Gastroesophageal sphincter (tissue), 3 donors: ENCODE measurements at regions not wholly inside any gene's neighbourhood (a gene's known extent, or its start where the extent isn't known, plus 50 kb on each side); places are given as distances from the start of the nearest gene placed in this dataset.

ENCODE experiments used
- EP300 ChIP-seq: sonication (generic); formaldehyde crosslinking; IDR thresholded peaks from one replicate; pipeline ENCODE4 v1.6.1; 2017; ENCODE audit warnings: antibody characterized with exemption, mild to moderate bottlenecking
- POLR2A ChIP-seq, 2 donors: fragments of 450-650 bp; IDR thresholded peaks; one replicate each; pipeline ENCODE4 v1.6.1; 2017; ENCODE audit warnings: antibody characterized with exemption in 2 of 2, mild to moderate bottlenecking in 2 of 2, moderate library complexity in 1 of 2
- POLR2AphosphoS5 ChIP-seq: sonication (generic); formaldehyde crosslinking; IDR thresholded peaks from one replicate; pipeline ENCODE4 v1.6.1; 2017; ENCODE audit warnings: antibody characterized with exemption
- TF ChIP-seq, protein P1 (sequence below), 4 experiments: fragments of 200-600 bp in 2 of 4; fragments of 450-650 bp in 2 of 4; sonication (generic) in 1 of 4; IDR thresholded peaks; one replicate each; pipeline ENCODE4 v1.5.1; 2017 to 2019; ENCODE audit warnings: antibody characterized with exemption in 4 of 4, mild to moderate bottlenecking in 2 of 4, moderate library complexity in 2 of 4

- TF ChIP-seq, protein P1, sequence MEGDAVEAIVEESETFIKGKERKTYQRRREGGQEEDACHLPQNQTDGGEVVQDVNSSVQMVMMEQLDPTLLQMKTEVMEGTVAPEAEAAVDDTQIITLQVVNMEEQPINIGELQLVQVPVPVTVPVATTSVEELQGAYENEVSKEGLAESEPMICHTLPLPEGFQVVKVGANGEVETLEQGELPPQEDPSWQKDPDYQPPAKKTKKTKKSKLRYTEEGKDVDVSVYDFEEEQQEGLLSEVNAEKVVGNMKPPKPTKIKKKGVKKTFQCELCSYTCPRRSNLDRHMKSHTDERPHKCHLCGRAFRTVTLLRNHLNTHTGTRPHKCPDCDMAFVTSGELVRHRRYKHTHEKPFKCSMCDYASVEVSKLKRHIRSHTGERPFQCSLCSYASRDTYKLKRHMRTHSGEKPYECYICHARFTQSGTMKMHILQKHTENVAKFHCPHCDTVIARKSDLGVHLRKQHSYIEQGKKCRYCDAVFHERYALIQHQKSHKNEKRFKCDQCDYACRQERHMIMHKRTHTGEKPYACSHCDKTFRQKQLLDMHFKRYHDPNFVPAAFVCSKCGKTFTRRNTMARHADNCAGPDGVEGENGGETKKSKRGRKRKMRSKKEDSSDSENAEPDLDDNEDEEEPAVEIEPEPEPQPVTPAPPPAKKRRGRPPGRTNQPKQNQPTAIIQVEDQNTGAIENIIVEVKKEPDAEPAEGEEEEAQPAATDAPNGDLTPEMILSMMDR (IDR thresholded peaks at IDR 0.05) = no peak
- TF ChIP-seq EP300 = no peak
- TF ChIP-seq POLR2A (IDR thresholded peaks at IDR 0.05) = no peak
- no peak for TF ChIP-seq POLR2AphosphoS5
Observed at GRCh38 chr5:61734001-61734400, 401.9 kb downstream of the ZSWIM6 start.
